Activated T-cell treated with anti-CD3 and anti-CD28 coated beads, Interleukin-2, amount 50 U/mL, for 72 hours (primary cell): ENCODE measurements at regions not wholly inside any gene's neighbourhood (a gene's known extent, or its start where the extent isn't known, plus 50 kb on each side); places are given as distances from the start of the nearest gene placed in this dataset.

Experiments
- ATAC-seq, 2 donors: fragments of 150-1000 bp; cut with Tn5 transposase; replicated peaks in 1 of 2; 2 replicates each; pipeline ENCODE4 v1.10.0; 2021; ENCODE audit warnings: moderate library complexity in 2 of 2, mild to moderate bottlenecking in 1 of 2
- DNase-seq, 2 donors: peaks; one replicate each; pipeline ENCODE4 v3.0.0; 2021 to 2022; ENCODE audit warnings: mixed read lengths in 1 of 2
- H3K27ac Mint-ChIP-seq: one replicate; pipeline ENCODE4 v1.8.0; 2022; ENCODE audit warnings: mild to moderate bottlenecking, moderate library complexity, mixed read lengths
- H3K27me3 Mint-ChIP-seq: one replicate; pipeline ENCODE4 v1.8.0; 2022; ENCODE audit warnings: low read depth, mixed read lengths
- H3K36me3 Mint-ChIP-seq, 2 donors: one replicate each; pipeline ENCODE4 v1.8.0; 2022; ENCODE audit warnings: mixed read lengths in 2 of 2, mild to moderate bottlenecking in 1 of 2; ENCODE audit not compliant: insufficient read depth in 2 of 2
- H3K4me1 Mint-ChIP-seq: one replicate; pipeline ENCODE4 v1.8.0; 2022; ENCODE audit warnings: low read depth, mixed read lengths
- H3K4me3 Mint-ChIP-seq, 2 donors: one replicate each; pipeline ENCODE4 v1.8.0; 2022; ENCODE audit warnings: mild to moderate bottlenecking in 2 of 2, mixed read lengths in 2 of 2, moderate library complexity in 2 of 2
- H3K9me3 Mint-ChIP-seq, 2 donors: one replicate each; pipeline ENCODE4 v1.8.0; 2022; ENCODE audit warnings: mixed read lengths in 2 of 2

DNA sequence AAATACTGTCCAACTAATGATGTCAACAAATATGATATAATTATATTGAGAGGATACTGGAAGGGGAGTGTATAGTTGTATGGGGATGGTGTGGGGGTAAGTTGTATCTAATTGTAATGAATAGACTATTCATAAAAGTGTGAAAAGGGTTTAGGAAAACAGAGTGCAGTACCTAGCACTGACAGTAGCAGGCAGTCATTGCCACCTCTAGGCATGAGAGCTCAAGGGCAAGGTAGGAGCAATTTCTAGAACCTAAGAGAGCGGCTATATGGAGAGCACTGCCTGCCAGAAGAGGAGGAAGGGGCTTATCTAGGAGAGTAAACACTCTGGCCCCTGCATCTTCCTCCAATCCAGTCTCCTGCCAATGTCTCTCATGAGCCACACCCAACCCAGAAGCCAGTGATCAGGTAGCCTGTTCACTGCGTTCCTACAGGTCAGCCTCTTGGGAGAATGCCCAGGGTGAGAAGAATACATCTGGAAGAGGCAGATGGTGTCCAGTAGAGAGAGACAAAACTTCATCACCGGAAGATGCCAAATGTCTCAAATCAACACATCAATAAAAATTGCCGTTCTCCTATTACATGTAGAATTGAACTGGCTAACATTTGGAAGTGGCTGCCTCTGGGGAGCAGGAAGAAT, 200.0 kb downstream of the LY86 start:
- H3K9me3 Mint-ChIP-seq: no peaks in the 10 kb centered on the region
- H3K36me3 Mint-ChIP-seq: no peaks in the 10 kb centered on the region
- peaks cover 9% of the 10 kb centered on the region for H3K27me3 Mint-ChIP-seq
- H3K4me3 Mint-ChIP-seq: no peak overlapping the region
- no peak overlapping the region for H3K27ac Mint-ChIP-seq
- peaks cover 9% of the 10 kb centered on the region for H3K4me1 Mint-ChIP-seq
- DNase-seq (peak; percentile 23 to 35), ATAC-seq (peak; percentile 66 to 70)

DNA sequence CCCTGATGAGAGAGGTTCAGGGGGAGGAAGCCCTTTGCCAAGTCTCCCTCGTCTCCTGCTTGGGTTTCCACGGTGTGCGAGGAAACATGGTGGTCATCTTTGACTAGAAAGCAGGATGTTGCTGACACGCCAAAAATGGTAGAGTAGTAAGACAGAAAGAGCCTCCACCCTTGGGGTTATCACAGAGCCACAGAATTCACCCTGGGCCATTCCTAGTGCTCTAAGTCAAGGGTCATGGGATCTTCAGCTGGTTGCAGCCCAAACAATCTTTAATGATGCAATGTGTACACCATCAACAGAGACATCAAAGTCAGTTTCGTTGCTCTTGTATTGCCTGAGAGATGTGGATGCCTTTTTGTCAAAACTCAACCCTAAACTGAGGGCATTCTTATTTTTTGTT, 201.9 kb downstream of the LY86 start:
- H3K27me3 Mint-ChIP-seq: peaks cover 16% of the 10 kb centered on the region
- no peak overlapping the region for H3K27ac Mint-ChIP-seq
- DNase-seq (no peak), ATAC-seq (no peak)
- H3K4me1 Mint-ChIP-seq: peaks cover 22% of the 10 kb centered on the region
- H3K36me3 Mint-ChIP-seq: no peaks in the 10 kb centered on the region
- no peaks in the 10 kb centered on the region for H3K9me3 Mint-ChIP-seq
- H3K4me3 Mint-ChIP-seq: no peak overlapping the region

DNA sequence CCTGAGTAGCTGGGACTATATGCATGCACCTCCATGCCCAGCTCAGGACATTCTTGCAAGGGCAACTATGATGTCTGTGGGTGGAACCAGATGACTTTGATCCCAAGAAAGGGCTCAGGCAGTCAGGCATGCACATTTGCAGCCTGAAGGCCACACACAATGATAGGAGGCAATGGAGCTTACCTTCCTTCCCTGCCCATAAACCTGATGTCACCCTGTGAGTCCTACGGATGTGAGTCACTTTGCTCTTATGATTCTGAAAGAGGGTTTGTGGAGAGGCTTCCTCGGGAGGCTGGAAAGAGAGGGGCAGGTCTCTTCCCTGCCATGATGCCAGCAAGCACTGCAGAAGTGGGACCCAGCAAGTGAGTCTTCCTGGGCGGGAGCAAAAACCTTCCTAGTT, 202.4 kb downstream of the LY86 start:
- H3K36me3 Mint-ChIP-seq: no peaks in the 10 kb centered on the region
- H3K27ac Mint-ChIP-seq: no peak overlapping the region
- peaks cover 21% of the 10 kb centered on the region for H3K27me3 Mint-ChIP-seq
- no peak overlapping the region for H3K4me3 Mint-ChIP-seq
- DNase-seq (no peak), ATAC-seq (peak in 1 of 2 donors; percentile 62)
- H3K9me3 Mint-ChIP-seq: no peaks in the 10 kb centered on the region
- H3K4me1 Mint-ChIP-seq: peaks cover 23% of the 10 kb centered on the region

DNA sequence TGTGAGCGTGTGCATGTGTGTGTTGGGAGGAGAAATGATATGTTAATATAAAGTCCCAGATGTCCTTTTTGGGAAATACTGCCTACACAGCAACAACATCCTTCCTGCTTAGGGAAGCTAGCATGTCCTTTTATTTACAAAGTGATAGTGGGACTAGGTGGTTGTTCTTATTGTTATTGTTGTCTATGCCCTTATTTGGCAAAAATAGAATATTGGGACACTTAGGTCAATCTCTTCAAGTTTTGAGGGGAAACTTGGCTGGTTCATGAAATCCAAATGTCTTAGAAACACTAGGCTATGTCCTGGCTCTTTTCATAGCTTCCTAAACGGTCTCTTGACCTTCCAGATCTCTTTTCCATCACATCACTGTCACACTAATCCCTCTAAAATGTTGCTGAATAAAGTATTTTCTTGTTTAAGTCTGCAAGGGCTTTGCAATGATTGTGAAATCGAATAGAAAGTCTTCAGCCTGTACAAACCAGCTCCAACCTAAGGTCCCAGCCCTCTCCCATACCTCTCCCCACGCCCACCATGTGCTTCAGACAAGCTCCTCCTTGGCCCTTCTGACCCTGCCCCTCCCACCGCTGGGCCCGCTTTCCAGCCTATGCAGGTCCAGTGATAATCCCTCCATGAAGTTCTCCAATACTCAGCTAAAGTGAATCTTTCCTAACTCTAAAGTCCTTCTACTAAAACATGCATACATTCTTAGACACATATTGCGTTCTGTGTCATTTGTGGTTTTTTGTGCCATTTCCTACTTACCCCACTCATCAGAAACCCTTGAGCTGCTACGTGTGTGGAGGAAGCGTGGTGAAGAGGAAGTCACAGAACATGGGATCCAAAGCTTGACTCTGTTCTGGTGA, 205.1 kb downstream of the LY86 start:
- peak overlapping the region in 1 of 2 donors; percentile 18 for H3K4me3 Mint-ChIP-seq
- peaks cover 23% of the 10 kb centered on the region for H3K27me3 Mint-ChIP-seq
- no peak overlapping the region for H3K27ac Mint-ChIP-seq
- no peaks in the 10 kb centered on the region for H3K36me3 Mint-ChIP-seq
- ATAC-seq (peak; percentile 28 to 34), DNase-seq (no peak)
- no peaks in the 10 kb centered on the region for H3K9me3 Mint-ChIP-seq
- peaks cover 33% of the 10 kb centered on the region for H3K4me1 Mint-ChIP-seq

DNA sequence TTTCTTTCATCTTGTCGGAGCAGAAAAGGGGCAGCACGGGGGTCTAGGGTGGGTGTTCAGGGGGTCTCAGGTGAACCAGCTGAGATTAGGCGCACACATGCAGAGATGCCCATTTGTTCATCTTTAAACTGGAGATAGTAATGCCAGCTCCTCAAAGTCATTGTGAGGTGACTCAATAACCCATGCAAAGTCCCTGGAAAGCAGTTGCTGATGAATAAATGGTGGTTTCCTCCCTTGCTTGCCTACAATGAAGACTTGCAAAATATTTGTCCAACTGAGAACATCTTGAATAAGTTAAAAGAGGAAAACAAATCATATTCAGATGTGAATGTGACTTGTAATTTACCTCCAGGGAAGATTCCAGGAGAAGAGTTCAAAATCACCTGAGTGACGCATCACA, 206.9 kb downstream of the LY86 start:
- ATAC-seq (no peak), DNase-seq (no peak)
- H3K27me3 Mint-ChIP-seq: peaks cover 23% of the 10 kb centered on the region
- H3K4me3 Mint-ChIP-seq: no peak overlapping the region
- peaks cover 51% of the 10 kb centered on the region for H3K4me1 Mint-ChIP-seq
- no peaks in the 10 kb centered on the region for H3K36me3 Mint-ChIP-seq
- H3K9me3 Mint-ChIP-seq: no peaks in the 10 kb centered on the region
- no peak overlapping the region for H3K27ac Mint-ChIP-seq

DNA sequence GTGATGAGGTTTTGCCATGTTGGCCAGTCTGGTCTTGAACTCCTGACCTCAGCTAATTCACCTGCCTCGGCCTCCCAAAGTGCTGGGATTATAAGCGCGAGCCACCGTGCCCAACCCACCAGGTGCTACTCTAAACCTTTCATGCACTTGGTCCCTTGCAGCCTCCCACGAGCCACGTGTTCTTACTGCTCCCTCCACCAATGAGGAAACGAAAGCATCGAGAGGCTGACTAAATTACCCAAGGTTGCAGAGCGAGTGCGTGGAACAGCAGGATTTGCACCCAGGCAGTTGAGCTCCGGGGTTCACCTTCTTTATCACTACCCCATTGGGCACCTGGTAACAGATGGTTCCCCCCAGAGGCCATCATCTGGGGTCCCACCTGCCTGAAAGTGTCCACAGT, 208.3 kb downstream of the LY86 start:
- no peak for DNase-seq
- Mint-ChIP-seq H3K36me3 (no peaks in the 10 kb centered on the region), H3K4me1 (peaks cover 55% of the 10 kb centered on the region), H3K27ac (no peak overlapping the region), H3K4me3 (no peak overlapping the region), H3K27me3 (peaks cover 23% of the 10 kb centered on the region), H3K9me3 (no peaks in the 10 kb centered on the region)
- ATAC-seq: no peak

DNA sequence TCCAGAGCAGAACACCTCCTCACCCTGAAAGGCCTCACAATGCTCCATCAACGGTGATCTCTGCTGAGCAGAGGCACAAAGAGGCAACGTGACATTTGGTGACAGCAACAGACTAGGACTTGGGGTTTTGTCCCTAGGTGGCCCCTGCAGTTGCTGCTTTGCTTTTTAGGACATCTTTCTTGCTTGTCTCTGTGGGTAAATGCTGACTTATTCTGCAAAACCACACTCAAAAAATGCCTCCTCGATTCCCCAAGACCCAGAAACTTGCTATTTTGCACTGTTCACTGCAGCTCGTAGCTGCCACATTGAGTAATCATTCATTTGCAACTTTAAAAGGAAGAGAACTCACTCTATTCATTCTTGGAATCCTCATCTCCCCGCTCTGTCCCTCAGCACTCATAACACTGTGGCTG, 209.9 kb downstream of the LY86 start:
- H3K36me3 Mint-ChIP-seq: no peaks in the 10 kb centered on the region
- H3K27ac Mint-ChIP-seq: peak overlapping the region; percentile 55
- peaks cover 52% of the 10 kb centered on the region for H3K4me1 Mint-ChIP-seq
- DNase-seq (peak; percentile 56 to 62), ATAC-seq (peak; percentile 85 to 86)
- H3K4me3 Mint-ChIP-seq: peak overlapping the region; percentile 57 to 81
- peaks cover 21% of the 10 kb centered on the region for H3K27me3 Mint-ChIP-seq
- H3K9me3 Mint-ChIP-seq: no peaks in the 10 kb centered on the region

DNA sequence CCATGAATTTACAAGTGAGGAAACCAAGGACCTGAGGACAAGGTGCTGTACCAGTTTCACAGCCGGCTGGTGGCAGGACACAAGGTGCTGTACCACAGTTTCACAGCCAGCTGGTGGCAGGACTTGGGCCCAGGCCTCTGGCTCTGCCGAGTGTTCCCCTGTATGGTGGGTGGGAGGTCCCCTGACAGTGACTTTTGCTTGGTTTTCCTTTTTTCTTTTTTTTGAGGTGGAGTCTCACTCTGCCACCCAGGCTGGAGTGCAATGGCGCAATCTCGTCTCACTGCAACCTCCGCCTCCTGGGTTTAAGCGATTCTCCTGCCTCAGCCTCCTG, 212.4 kb downstream of the LY86 start:
- no peaks in the 10 kb centered on the region for H3K36me3 Mint-ChIP-seq
- H3K4me1 Mint-ChIP-seq: peaks cover 52% of the 10 kb centered on the region
- H3K27ac Mint-ChIP-seq: no peak overlapping the region
- ATAC-seq (no peak), DNase-seq (no peak)
- no peaks in the 10 kb centered on the region for H3K9me3 Mint-ChIP-seq
- no peak overlapping the region for H3K4me3 Mint-ChIP-seq
- peaks cover 18% of the 10 kb centered on the region for H3K27me3 Mint-ChIP-seq

DNA sequence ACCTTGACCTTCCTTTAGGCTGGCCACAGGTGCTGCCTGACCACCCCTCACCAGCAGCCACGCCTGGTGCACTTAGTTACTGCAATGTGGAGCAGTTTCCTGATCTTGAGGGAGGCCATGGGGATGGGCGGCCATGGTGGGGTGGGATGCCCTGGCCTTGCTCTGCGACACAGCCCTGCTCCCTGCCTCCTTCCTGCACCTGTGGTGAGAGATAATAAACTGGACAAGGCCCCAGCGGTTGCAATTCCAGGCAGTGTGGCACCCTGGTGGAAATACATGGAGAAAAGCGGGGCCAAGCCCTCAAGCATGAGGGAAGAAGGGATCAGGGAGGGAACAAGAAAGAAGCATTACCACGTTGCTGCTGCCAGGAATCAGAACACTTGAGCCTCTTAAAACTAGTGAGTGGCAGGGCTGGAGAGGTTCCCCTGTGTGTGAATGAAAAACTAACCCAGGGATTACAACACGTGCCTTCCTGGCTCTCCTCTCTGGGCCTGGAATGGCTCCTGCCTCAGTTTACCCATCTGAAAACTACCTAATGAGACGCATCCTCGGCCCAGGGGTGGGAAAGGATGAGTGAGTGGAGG, 213.2 kb downstream of the LY86 start:
- Mint-ChIP-seq H3K4me1 (peaks cover 52% of the 10 kb centered on the region), H3K36me3 (no peaks in the 10 kb centered on the region), H3K9me3 (no peaks in the 10 kb centered on the region), H3K4me3 (no peak overlapping the region), H3K27me3 (peaks cover 21% of the 10 kb centered on the region), H3K27ac (no peak overlapping the region)
- DNase-seq (no peak), ATAC-seq (no peak)

DNA sequence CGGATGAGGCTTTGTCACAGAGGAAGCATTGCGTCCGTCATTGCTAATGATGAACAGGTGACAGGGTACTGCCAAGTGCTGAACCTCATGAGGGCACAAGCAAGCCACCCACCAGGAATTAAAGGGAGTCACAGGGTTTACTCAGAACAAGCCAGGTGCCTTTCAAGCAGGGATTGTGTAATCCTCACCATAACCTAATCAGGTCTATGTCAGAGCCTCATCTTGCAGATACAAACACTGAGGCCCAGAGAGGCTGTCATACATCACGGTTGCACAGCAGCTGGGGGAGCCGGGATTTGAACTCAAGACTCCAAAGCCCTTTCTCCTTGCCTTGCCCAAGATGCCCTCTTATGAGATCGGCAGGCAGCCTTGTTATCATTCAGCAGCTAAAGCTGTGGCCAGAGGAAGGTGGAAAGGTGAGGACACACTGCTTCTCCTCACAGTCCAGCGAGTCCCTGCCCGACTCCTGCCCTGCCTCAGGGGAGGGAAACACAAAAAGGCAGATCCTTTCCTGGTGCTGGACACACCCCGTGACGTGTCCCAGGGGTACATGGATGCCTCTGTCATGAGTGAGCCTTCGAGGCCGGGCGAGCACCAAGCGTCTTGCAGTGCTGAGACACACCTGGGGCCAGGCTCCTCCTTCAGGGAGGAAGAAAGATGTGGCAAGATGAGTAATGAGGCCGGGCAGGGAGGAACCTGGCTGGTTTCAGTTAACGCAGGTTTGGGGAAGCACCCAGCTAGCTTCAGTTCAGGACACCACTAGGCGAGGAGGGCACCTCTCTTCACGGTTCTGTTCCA, 214.9 kb downstream of the LY86 start:
- peak; percentile 67 to 72 for ATAC-seq
- H3K9me3 Mint-ChIP-seq: no peaks in the 10 kb centered on the region
- no peaks in the 10 kb centered on the region for H3K36me3 Mint-ChIP-seq
- H3K27me3 Mint-ChIP-seq: peaks cover 25% of the 10 kb centered on the region
- no peak overlapping the region for H3K27ac Mint-ChIP-seq
- DNase-seq: peak; percentile 33 to 58
- no peak overlapping the region for H3K4me3 Mint-ChIP-seq
- H3K4me1 Mint-ChIP-seq: peaks cover 44% of the 10 kb centered on the region

DNA sequence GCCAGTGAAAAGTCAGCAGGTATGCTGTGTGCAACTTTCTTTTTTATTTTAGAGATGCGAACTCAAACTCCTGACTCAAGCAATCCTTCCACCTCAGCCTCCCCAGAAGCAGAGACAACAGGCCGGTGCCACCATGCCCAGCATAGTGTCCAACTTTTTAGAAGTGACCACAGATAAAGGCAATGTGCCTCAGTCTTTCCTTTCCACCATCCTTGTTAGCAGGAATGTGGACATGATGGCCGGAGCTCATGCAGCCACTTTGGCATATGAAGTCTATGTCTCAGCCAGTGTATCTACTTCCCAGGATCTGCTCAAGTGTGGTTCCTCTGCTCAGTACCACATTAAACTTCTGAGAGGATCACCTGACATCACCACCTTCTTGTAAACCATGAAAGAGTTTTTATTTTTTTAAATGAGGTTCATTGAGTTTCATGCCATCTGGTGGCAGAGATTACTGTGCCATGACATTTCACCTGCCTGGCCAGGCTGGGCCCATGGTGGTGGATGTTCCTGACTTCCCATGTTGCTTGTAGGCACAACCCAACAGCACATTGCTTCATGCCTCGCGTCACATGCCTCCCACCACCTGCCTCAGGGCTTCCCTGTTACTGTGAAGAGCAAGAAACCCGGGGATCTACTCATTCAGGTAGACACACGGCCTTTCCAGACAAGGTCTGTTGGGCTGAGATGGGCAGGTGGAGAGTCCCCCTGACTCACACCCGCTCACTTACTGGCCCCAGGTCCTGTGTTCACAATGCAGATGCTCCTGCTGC, 216.5 kb downstream of the LY86 start:
- Mint-ChIP-seq H3K4me1 (peaks cover 28% of the 10 kb centered on the region), H3K36me3 (no peaks in the 10 kb centered on the region), H3K27ac (no peak overlapping the region), H3K9me3 (no peaks in the 10 kb centered on the region), H3K27me3 (peaks cover 34% of the 10 kb centered on the region), H3K4me3 (no peak overlapping the region)
- no peak for ATAC-seq
- no peak for DNase-seq

DNA sequence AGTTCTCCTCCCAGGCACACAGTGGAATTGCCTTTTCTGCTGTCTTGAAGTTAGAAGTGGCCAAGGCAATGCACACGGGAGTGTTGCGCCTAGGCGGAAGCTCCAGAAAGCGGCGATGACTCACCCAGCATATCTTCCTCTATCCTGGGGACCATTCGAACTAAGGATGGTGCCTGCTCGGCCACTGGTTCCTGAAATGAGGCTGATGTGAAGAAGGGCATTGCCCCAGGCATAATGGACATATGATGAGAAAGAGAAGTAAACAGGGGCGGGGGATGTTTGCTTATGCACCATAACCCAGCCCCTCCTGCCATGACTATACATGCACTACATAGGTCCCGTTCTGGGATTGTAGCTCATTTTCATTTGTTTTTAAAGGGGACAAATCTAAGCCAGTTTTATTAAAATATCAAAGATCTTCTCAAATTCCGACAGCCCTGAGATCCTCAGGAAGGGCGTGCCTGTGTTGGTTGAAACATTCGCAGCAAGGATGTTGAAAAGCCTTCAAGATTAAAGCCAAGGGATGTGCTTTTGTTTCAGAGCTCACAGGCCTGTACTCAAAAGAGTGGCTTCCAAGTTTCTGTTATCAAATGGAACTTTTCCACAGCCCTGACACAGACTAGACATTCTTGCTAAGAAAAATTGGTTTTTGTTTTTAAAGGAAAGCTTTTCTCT, 218.5 kb downstream of the LY86 start:
- no peaks in the 10 kb centered on the region for H3K36me3 Mint-ChIP-seq
- no peaks in the 10 kb centered on the region for H3K9me3 Mint-ChIP-seq
- ATAC-seq: no peak

More for the DNA sequence above, 218.5 kb downstream of the LY86 start:
- H3K4me1 Mint-ChIP-seq: peaks cover 36% of the 10 kb centered on the region
- H3K4me3 Mint-ChIP-seq: no peak overlapping the region
- H3K27ac Mint-ChIP-seq: no peak overlapping the region
- peaks cover 38% of the 10 kb centered on the region for H3K27me3 Mint-ChIP-seq
- no peak for DNase-seq
